GM12875 (cell line): ENCODE measurements at regions not wholly inside any gene's neighbourhood (a gene's known extent, or its start where the extent isn't known, plus 50 kb on each side); places are given as distances from the start of the nearest gene placed in this dataset.

ENCODE experiments used
- H3K4me3 ChIP-seq: one replicate; pipeline ENCODE4 v1.5.1; 2011; ENCODE audit warnings: low read depth, low read length, control low read depth
- TF ChIP-seq, protein P1 (sequence below): IDR thresholded peaks from 2 replicates; pipeline ENCODE4 v1.5.1; 2011; ENCODE audit warnings: low read depth, mild to moderate bottlenecking, control low read depth, inconsistent platforms, low read length, moderate library complexity, borderline replicate concordance; ENCODE audit not compliant: insufficient read depth

DNA sequence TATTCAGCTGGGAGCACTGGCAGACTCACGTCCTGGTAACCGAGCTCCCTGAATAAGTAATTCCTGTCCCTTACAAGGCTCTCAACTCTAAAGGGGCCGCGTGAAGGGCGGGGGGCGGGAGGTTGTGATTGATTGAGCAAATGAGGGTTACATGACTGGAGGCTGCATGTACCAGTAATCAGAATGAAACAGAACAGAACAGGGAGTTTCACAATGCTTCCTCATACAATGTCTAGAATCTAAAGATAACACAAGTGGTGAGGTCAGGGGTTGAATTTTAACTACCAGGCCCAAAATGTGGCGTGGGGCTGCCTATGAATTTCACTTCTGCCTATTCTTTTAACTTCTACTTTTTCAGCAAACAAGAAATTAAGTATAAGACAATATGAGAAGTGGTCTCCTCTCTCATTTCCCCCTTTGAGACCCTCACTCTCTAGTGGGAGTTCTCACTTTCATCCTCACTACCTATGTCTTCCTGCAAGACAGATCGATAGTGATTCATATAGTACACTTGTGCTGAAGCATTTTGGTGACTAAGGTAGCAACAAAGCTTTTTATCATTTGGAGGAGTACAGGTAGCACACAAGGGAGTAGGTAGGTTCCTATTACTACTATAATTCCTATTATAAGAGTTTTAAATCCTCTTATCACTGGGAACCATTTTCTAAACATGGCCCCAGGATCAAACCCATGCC is 239.8 kb downstream of the KTN1 start:
- no peak overlapping the region for H3K4me3 ChIP-seq
- TF ChIP-seq, protein P1, sequence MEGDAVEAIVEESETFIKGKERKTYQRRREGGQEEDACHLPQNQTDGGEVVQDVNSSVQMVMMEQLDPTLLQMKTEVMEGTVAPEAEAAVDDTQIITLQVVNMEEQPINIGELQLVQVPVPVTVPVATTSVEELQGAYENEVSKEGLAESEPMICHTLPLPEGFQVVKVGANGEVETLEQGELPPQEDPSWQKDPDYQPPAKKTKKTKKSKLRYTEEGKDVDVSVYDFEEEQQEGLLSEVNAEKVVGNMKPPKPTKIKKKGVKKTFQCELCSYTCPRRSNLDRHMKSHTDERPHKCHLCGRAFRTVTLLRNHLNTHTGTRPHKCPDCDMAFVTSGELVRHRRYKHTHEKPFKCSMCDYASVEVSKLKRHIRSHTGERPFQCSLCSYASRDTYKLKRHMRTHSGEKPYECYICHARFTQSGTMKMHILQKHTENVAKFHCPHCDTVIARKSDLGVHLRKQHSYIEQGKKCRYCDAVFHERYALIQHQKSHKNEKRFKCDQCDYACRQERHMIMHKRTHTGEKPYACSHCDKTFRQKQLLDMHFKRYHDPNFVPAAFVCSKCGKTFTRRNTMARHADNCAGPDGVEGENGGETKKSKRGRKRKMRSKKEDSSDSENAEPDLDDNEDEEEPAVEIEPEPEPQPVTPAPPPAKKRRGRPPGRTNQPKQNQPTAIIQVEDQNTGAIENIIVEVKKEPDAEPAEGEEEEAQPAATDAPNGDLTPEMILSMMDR, result no peak

- TF ChIP-seq, protein P1, result no peak
- H3K4me3 ChIP-seq, result no peak overlapping the region
Measured at GRCh38 chr14:55822906-55823305, 242.9 kb downstream of the KTN1 start.

DNA sequence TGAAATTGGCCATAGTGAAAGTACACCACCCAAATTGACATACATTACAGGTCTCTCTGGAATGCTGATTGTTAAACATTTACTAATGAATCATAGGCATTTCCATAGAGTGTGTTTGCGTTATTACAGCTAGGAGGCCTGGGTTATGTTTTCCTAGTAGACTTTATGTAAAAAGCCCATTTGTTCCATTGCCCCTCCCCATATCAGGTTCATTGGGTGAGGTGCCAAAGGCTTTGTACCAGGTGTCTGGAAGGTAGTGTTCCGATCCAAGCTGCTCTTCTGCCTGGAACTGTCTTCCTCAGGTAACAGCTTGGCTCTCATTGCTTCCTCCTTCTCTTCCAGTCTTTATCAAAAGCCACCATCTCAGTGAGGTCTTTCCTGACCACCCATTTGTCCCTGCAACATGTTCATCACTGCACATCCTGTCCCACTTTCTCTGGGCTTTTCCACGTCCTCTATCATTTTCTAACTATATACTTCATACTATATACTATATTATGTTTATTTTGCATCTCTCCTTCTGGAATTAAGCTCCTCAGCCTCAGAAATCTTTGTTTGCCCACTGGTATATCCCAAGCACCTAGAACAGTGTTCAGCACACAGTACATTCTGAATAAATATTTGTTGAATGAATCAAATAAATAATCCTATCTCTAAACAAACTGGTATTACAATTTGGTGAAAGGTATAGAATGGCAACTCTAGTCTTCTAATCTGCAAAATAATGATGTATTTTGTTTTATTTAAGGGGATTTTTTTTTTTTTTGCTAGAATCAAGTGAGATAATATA is 252.3 kb downstream of the KTN1 start:
- TF ChIP-seq, protein P1, result no peak
- no peak overlapping the region for H3K4me3 ChIP-seq

GRCh38 chr14:55832974-55833373 is 253.0 kb downstream of the KTN1 start:
- TF ChIP-seq, protein P1, result no peak
- H3K4me3 ChIP-seq, result no peak overlapping the region

DNA sequence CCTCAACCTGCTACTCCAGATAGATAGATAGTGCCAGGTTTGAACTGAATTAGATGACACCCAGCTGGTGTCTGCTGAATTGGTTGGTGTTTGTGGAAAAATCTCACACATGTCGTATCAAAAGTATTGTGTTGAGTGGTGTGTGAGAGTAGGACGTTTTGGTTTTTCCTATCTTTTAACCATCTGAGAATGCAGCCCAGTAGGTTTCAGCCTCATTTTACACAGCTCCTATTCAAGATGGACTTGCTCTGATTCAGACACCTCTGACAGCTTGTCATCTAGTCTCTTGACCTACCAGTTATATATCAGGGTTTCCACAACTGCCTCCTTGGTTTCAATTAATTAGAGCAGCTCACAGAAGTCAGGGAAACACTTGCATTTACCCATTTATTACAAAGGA is 254.4 kb downstream of the KTN1 start:
- H3K4me3 ChIP-seq, result no peak overlapping the region
- TF ChIP-seq, protein P1, result no peak

DNA sequence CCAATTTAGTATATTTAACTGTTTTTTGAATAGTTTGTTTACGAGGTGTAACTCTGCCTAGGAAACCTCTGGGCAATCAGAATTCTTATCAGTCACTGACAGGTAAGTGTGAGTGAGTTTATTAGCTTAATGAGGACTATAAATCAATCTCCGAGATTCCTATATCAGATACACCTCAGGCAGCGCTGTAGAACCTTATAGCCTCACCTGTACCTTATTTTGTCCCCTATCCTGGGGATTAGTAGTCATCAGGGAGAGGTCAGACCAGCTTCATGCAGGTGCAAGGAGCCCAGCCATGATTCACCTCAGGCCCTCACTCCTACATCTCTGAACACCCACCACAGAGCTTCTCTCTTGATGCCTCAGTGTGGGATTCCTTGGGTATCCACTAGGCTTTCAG is 256.0 kb downstream of the KTN1 start:
- no peak overlapping the region for H3K4me3 ChIP-seq
- TF ChIP-seq, protein P1, result no peak

GRCh38 chr14:55837467-55837866 is 257.5 kb downstream of the KTN1 start:
- TF ChIP-seq, protein P1, result no peak
- no peak overlapping the region for H3K4me3 ChIP-seq
